ENCODE measurements at regions not wholly inside any gene's neighbourhood (a gene's known extent, or its start where the extent isn't known, plus 50 kb on each side); places are given as distances from the start of the nearest gene placed in this dataset.
"Not testable (repeated sequence)": the region's sequence is repeated elsewhere in the genome, so short reads cannot be mapped to it uniquely, and the experiment has no call there.

DNA sequence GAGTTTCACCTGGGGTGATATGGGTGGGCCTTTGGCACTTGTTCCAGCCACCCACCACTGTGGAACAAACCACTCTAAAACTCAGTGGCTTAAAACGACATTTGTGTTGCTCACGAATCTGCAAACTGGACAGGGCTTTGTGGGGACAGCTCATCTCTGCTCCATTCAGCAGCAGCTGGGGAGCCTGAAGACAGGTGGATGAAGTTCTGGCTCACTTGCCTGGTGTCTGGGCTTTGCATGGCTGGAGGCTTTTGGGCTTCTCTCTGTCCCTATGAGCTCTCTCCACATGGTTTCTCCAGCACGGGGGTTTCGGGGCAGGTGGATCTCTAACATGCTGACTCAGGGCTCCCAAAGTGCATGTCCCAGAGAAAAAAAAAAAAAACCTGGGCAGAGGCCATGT is 93.0 kb upstream of the GLI2 start:
- no peak for DNase-seq

DNA sequence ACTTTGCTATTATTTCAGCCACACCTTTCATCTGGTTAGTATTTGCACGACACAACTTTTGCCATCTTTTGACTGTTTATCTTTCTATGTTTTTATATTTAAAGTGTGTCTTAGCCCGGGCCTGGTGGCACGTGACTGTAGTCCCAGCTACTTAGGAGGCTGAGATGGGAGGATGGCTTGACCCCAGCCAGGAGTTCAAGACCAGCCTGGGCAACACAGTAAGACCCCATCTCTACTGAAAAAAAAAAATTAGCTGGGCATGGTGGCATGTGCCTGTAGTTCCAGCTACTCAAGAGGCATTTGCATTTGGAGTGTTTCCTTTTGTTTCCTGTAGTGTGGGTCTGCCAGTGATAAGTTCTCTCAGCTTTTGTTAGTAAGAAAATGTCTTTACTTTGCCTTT is 88.7 kb upstream of the GLI2 start:
- DNase-seq = no peak

DNA sequence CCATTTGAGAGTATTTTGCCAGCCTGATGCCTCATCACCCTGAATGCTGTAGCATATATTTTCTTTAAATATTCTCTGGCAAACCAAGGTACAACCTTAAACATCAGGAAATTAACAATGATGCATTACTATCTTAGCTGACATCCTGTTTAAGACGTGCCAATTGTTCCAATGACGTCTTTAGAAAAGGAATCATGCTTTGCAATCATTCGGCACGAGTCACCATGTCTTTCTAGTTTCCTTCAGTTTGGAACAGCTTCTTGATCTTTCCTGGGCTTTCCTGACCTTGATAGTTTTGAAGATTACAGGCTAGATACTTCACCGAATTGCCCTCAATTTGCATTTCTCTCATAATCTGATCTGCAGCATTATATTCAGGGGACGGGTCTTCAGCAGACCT is 88.2 kb upstream of the GLI2 start:
- no peak for DNase-seq

DNA sequence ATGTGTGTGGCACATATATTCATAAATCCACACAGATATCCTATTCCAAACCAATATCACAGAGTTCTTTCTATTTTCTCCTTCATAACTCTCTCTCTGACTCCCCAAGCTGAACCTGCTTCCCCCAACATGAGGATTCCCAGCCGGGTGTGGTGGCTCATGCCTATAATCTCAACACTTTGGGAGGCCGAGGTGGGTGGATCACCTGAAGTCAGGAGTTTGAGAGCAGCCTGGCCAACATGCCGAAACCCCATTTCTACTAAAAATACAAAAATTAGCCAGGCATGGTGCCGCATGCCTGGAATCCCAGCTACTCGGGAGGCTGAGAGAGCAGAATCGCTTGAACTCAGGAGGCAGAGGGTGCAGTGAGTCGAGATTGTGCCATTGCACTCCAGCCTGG is 86.3 kb upstream of the GLI2 start:
- not testable (repeated sequence) for DNase-seq

DNA sequence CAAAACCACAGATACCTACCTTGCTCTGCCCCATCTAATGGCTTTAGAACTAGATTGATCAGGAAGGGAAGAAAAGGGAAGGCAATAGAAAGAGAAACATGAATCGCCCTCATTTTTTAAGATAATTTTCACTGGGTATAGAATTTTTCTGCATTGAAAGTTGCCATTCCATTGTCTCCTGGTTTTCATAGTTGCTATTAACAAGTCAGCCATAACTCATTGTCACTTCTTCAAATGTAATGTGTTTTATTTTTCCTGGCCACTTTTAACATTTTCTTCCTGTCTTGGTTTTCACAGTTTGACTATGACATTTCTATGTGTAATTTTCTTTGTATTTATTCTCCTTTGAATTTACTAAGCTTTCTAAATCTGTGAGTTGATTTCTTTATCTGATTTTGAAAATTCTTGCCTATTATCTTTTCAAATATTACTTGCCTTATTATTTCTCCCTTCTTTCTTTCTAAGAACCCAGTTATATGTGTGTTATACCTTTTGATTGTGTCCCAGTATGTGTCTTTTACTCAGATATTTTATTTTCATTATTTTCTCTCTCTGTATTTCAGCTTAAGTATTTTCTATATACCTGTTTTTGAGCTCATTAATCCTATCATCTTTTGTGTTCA is 85.5 kb upstream of the GLI2 start:
- peak in 1 of 2 experiments; percentile 11 for DNase-seq

DNA sequence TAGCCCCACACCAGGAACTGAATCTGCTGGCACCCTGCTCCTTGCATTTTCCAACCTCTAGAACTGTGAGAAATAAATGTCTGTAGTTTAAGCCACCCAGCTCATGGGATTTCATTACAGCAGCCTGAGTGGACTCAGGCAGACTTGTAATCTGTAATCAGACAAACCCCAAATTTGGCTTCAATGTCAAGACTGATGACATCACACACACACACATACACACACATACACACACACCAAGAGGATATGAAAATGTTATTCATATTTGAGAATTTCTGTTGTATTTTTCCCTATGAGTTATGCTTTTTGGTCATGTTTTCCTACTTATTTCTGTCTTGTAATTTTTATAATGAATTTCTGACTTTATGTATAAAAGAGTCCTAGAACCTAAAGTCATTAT is 83.8 kb upstream of the GLI2 start:
- no peak for DNase-seq

DNA sequence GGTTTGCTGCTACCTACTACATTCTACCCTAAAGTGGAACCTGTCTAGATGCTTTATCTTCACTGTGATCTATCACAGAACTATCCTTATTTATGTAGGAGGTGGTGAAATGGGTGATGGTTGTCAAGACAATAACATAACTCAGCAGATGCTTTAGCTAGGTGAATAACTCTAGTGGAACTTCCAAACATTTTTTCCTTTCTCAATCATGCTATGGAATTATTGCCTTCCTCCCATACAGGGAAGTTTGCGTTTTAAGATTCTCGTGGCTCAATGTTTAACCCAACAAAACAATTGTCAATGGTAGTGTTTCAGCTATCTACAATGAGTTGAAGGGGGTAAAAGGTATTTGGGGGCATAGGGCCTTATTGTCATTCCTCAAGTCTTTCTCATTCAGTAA is 82.6 kb upstream of the GLI2 start:
- DNase-seq = no peak

DNA sequence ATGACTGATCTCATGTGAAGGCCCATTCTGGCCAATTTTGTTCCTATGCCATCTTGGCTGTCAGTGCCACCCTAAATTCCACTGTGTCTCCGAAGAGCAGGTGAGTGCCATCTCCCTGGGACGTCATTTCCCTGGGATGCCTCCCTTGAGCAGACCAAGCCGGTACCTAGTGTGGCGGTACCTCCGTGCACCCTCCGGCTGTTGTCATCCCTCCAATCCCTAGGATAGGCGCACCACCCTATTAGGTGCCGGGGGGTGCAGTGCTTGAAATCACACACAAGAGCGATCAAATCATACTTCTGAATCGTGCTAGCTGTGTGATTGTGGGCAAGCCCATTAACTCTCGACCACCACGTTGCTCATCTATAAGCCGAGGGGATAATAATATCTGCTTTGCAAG is 81.8 kb upstream of the GLI2 start:
- DNase-seq = no peak

DNA sequence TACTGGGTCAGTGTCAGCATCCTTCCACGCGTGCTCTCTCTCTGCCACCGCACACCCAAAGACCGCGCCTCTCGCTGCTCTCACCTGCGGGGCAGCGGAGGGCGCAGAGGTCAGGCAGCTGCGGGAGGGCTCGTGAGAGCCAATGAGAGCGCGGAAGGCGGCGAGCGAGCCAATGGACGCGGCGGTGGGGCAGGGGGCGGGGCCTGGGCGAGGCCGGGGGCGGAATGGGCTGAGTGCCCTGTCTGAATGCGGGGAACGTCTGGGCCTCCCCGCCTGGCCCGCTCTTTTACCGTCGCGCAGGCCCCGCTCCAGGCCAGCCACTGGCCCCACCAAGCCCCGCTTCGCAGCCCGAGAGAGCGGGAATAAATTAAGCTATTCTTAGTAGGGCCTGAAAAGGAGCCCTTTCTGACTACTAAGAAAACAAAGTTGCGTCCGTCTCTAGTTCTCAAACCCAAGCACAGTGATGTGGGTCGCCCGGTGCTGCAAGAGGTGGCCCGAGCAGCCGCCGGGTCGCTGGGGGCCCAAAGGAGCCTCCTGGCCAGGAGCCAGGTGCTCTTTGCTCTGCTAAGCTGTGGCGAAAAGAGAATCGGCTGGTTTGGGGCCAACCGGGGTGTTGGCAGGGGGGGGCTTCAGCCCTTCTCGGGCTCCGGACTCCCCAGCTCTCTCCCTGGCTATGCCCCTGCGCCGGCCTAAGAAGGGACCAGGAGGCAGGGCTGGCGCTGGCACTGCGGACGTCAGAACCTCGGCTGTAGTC is 81.1 kb upstream of the GLI2 start:
- no peak for DNase-seq

DNA sequence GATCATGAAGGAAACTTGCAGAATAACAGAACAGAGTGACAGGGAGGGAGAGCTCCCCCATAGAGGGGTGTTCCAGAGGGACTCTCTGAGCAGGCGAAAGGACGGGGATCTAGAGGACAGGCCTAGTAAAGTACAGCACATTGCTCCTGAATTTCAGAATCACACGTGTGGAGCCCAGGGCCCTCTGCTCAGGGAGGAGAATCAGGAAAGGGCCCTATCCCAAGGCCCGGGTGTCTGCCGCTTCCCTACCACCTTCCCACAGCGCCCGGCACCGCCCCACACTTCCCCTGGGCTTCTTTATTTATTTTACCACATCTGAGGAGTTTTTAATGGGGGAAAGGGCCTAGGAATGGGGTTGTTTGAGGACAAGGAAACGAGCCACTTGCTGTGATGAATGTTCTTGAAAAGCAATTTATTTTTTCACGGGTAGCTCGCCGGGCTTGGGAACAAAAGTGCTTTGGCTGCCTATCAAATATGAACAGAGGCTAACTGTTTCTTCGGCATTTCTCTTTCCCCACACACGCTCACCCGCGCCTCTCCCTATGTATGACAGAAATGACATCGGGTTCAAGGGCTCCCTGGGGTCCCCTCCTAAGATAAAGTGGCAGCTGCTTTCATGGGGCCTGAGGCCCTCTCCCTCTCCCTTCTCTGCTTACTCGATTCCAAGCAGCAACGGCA is 79.3 kb upstream of the GLI2 start:
- no peak for DNase-seq

DNA sequence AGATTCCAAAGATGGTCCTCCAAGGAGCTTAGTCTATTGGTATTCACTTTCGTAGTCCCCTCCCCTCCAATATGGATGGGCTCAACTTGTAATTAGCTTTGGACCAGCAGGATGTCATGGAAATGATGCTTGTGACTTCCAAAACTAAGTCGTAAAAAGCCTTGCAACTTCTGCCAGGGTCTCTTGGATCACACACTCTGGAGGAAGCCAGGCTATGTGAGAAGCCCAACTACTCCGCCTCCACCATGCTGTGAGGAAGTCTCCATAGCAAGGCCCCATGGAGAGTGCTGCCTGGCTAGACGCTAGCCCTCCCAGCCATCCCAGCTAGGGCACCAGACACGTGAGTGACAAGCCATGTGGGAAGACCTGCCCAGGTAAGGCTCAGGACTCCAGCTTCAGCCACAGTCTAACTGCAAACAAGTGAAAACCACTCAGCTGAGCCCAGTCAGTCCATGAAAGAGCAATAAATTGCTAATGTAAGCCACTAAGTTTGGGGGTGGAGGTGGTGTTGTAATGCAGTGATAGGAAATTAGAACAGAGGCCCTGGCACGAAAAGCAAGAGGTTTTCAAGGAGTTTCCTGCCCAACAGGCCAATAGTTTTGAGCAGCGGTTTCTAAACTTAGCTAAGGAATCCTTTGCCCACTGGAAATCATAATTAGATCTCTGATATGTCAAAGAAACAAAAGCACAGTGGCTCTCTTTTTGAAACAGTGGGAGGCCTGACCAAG is 77.5 kb upstream of the GLI2 start:
- DNase-seq = no peak

DNA sequence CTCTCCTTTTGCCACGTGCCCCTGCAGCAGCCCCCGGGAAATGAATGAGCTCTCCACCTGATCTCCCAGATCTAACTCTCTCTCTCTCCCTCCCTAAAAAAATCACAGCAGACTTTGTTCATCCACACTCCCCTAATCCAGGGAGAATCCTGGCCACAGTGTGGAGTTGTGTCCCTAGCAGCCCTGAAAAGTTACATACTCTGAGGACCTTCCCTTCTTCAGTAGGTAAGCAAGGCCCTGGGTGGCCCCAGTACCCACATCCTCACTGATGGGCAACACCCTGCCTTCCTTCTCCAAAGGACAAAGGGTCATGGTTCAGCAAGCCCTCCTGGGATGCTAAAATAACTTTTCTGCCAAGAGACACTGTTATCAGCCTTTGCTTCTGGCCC is 76.9 kb upstream of the GLI2 start:
- no peak for DNase-seq

DNA sequence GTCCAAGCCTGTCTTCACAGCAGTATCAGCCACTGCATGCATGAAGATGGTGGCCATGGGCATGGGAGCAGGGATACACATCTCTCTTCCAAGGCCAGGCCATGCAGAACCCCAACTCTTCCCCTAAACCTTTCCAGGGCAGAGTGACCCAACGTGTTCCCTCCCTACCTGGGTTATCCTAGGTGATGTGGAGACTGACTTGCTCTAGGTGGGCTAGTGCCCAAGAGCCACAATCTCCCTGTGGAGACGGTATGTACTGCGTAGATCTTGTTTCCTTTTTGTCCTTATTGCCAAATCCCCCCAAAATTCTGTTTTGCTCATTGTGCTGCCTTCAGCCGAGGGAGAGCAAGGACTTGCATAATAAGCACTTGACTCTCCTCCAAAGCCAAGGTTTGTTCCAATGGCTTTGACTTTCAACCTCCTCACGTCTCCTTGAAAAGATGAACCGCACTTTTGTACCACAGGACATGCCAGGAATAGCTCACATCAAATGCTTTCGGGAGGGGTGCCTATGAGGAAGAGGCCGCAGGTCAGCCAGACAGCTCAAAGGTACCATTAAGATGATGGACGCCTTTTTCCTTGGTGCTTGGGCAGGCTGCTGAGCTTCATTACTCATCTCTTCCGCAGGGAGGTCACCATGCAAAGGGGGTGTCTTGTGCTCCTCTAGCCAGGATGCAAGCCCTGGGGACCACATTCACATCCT is 76.2 kb upstream of the GLI2 start:
- DNase-seq = no peak

DNA sequence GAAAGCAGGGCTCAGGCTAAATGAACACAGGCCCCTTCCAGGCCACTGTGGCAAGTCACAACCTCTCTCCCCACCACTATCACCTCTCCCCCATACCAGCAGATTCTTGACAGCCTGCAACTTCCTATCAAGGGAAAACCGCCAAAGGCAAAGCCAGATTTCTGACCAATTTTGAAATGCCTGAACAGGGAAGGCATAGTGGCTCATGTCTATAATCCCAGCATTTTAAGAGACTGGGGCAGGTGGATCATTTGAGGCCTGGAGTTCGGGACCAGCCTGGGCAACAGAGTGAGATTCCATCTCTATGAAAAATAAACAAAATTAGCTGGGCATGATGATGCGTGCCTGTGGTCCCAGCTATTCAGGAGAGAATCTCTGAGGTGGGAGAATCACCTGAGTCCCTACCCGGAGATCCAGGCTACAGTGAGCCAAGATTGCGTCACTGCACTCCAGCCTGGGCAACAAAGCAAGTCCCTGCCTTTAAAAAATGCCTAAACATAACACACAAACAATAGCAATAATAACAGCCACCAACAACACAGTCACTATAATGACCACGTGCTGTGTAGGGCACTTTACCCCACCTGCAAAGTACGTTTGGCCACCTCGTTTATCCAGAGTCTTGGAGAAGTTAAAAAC is 75.5 kb upstream of the GLI2 start:
- no peak for DNase-seq

DNA sequence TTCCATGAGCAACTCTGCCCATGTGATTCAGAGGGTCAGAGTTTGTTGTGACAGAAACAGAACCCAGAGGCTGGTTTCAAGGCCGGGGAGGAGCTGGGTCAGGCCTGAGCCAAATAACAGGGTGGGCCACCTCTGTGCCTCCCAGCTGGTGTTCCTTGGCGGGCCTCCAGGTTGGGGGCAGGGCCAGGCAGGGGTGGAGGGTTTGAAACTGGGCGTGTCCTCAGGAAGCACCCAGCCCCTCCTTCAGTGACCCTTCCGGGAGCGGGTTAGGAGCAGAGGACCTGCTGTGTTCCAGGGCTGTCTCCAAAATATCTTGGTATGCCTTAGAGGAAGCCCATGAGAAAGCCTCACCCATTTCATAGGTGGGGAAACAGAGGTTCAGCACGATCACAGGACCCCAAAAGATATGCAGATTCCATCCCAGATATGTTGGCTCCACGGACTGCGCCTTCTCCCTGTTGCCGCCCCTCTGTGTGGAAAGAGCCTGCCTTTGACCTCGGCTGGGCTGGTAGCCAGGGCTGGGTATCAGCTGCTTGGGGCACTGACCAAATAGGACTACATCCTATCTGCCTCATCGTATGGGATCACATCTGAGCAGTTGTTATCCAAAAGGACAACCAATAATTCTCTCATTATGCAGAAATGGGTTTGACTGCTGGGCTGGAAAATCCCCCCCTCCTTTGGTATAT is 74.8 kb upstream of the GLI2 start:
- DNase-seq = no peak

DNA sequence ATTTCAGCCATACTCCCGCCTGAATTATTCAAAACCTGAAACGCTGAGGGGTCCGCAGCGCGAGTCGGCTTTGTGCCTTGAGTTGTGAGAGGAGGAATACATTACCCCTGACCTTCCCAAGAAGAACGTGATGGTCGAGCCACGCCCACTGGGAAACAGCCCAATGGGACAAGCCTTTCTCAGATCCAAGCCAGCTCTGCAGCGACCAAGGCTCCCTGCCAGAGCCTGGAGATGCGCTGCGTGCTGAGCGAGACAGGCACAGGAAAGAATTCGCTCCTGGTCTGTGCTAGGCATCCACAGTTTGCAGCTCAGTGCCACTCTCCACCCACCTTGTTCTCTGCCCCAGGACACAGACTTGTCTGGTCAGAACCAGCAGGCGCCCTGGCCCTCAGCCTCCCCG is 74.1 kb upstream of the GLI2 start:
- no peak for DNase-seq

DNA sequence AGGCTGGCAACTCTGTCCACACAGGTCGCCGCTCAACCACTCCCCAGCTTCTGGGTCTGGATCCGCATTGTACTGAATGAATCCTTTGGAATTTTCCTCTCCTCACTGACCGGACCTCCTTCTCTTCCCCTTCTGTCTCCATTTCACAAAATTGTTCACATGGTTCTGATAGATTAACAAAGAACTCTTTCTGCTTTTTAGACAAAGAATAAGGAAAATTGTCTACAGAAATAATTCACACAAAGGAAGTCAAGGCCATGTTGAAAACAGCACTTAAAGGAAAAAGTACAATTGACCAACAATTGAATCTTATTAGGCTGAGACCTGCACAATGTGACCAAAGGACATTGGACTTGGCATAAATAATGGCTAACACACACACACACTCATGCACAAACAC is 73.6 kb upstream of the GLI2 start:
- no peak for DNase-seq

DNA sequence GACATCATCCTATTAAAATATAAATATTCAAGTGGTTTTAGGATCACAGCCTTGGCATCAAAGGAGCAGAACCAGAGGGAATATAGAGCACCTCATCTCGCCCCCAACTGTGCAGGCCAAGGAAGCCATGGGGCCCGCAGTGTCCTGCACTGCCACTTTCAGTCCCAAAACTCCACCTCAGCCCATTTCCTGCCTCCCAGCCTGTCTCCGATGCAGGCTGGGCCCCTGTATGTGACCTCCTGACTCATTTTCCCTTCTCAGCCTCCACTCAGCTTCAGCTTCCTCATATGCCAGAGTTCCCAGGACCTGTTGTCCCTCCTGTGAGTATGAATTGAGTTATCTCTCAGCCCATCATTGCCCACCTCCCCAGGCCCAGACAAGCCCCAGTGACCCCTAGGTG is 72.9 kb upstream of the GLI2 start:
- no peak for DNase-seq

DNA sequence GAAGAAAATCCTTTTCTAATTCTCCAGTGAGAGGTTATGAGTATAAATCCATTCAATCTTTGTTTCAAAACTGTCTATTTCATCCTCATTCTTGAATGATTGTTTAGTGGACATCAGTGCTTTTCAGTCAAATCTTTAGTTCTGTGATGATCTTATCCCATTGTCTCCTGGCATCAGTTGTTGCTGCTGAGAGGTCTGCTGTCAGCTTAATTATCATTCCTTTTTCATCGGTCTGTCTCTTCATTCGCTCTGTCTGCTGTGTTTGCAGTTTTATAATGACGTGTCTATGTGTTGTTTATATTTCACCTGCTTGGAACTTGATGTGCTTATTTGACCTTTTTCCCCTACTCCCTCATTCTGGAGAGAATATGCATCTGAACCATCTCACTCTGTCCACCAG is 69.2 kb upstream of the GLI2 start:
- no peak for DNase-seq

DNA sequence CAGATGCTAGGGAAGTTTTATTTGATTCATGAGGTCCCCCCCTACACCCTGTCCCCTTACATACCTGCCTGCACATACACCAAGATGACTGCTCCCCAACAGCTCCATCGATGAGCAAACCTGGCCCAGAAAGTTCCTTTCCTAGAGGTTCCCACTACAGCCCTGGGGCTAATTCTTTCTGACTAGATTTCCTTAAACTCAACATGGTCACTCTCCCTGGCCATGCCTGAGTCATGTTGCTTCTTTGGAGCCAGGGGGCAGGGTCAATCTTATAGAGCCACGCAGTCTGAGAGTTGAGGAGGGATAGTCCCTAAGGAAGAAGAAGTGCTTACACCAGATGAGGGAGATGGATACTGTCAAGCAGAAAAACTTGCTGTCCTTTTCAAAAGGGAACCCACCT is 67.7 kb upstream of the GLI2 start:
- no peak for DNase-seq

DNA sequence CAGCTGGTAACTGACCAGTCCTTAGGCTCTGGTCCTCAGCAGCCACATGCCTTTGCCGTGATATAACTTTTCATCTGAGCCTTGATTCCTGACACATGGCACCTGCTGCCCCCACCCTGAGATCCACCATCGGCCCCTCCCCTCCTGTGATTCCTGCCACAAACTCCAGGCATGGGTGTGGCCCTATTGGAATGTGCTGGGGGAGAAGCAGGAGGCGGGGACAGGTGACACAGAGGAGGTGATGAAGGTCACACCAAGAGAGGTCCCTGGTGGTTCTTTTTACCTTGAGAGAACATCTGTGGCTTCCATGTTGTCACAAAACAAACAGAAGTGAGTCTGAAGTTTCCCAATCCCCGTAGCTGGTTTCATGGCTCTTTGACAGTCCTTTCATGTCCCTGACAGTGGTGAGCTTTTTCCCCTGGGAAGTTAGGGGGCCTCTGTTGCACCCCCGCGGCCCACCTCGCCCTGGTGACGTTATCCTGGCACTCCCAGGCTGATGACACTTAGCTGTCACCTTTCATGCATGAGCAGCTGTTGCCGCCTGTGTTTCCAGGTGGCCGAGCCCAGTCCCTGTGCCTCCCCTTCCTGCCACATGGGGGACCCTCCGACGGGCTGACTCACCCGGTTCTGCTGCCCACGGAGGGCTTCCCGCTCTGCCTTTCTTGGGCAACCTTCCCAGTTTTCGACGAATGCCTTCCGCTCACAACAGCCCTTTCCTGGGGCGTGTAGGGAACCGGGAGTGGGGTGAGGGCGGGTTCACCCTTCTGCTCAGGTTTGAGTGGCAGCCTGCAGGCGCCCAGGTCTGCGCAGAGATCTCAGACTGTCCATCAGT is 66.3 kb upstream of the GLI2 start:
- no peak for DNase-seq

All from SW 1271 (cell line).